Duodenal mucosa (tissue), 2 donors: ENCODE measurements at regions not wholly inside any gene's neighbourhood (a gene's known extent, or its start where the extent isn't known, plus 50 kb on each side); places are given as distances from the start of the nearest gene placed in this dataset.

Source experiments
- H3K27ac ChIP-seq: one replicate; pipeline ENCODE4 v1.7.0; 2013; ENCODE audit warnings: low read depth, low read length
- H3K27me3 ChIP-seq, 2 donors: one replicate each; pipeline ENCODE4 v1.7.0; 2013; ENCODE audit warnings: low read length in 2 of 2, control low read depth in 1 of 2; ENCODE audit not compliant: insufficient read depth in 2 of 2, control insufficient read depth in 1 of 2
- H3K36me3 ChIP-seq, 2 donors: one replicate each; pipeline ENCODE4 v1.7.0; 2013; ENCODE audit warnings: low read length in 2 of 2, control low read depth in 1 of 2; ENCODE audit not compliant: insufficient read depth in 2 of 2, control insufficient read depth in 1 of 2
- H3K4me1 ChIP-seq, 2 donors: one replicate each; pipeline ENCODE4 v1.7.0; 2013; ENCODE audit warnings: low read length in 2 of 2, control low read depth in 1 of 2; ENCODE audit not compliant: insufficient read depth in 2 of 2, control insufficient read depth in 1 of 2
- H3K4me3 ChIP-seq, 2 donors: one replicate each; pipeline ENCODE4 v1.7.0; 2013; ENCODE audit warnings: low read length in 2 of 2, low read depth in 1 of 2
- H3K9ac ChIP-seq, 2 donors: one replicate each; pipeline ENCODE4 v1.7.0; 2013; ENCODE audit warnings: low read length in 2 of 2, low read depth in 1 of 2
- H3K9me3 ChIP-seq, 2 donors: one replicate each; pipeline ENCODE4 v1.7.0; 2013; ENCODE audit warnings: low read length in 2 of 2, control low read depth in 1 of 2; ENCODE audit not compliant: control insufficient read depth in 1 of 2

GRCh38 chr9:118527261-118527660 is 823.1 kb downstream of the TLR4 start:
- Histone ChIP-seq H3K4me1 (no peaks in the 10 kb centered on the region), H3K27me3 (no peaks in the 10 kb centered on the region), H3K4me3 (no peak overlapping the region), H3K9me3 (no peaks in the 10 kb centered on the region), H3K27ac (no peak overlapping the region), H3K9ac (no peak overlapping the region), H3K36me3 (no peaks in the 10 kb centered on the region)

GRCh38 chr9:118529210-118529609 is 825.0 kb downstream of the TLR4 start:
- Histone ChIP-seq H3K27ac (no peak overlapping the region), H3K9me3 (no peaks in the 10 kb centered on the region), H3K27me3 (no peaks in the 10 kb centered on the region), H3K4me1 (no peaks in the 10 kb centered on the region), H3K9ac (no peak overlapping the region), H3K36me3 (no peaks in the 10 kb centered on the region), H3K4me3 (no peak overlapping the region)

- H3K4me3 ChIP-seq: no peak overlapping the region
- H3K27me3 ChIP-seq: no peaks in the 10 kb centered on the region
- H3K4me1 ChIP-seq: no peaks in the 10 kb centered on the region
- no peak overlapping the region for H3K9ac ChIP-seq
- no peak overlapping the region for H3K27ac ChIP-seq
- H3K36me3 ChIP-seq: no peaks in the 10 kb centered on the region
- no peaks in the 10 kb centered on the region for H3K9me3 ChIP-seq
These were observed 825.5 kb downstream of the TLR4 start for GRCh38 chr9:118529624-118530214.

GRCh38 chr9:118532592-118532991 is 828.4 kb downstream of the TLR4 start:
- no peak overlapping the region for H3K4me3 ChIP-seq
- H3K36me3 ChIP-seq: no peaks in the 10 kb centered on the region
- no peaks in the 10 kb centered on the region for H3K27me3 ChIP-seq
- no peaks in the 10 kb centered on the region for H3K4me1 ChIP-seq
- no peaks in the 10 kb centered on the region for H3K9me3 ChIP-seq
- no peak overlapping the region for H3K9ac ChIP-seq
- no peak overlapping the region for H3K27ac ChIP-seq

GRCh38 chr9:118533101-118533500 is 828.9 kb downstream of the TLR4 start:
- no peak overlapping the region for H3K4me3 ChIP-seq
- H3K36me3 ChIP-seq: no peaks in the 10 kb centered on the region
- no peak overlapping the region for H3K27ac ChIP-seq
- no peaks in the 10 kb centered on the region for H3K4me1 ChIP-seq
- no peaks in the 10 kb centered on the region for H3K27me3 ChIP-seq
- H3K9ac ChIP-seq: no peak overlapping the region
- H3K9me3 ChIP-seq: no peaks in the 10 kb centered on the region

- H3K27me3 ChIP-seq: no peaks in the 10 kb centered on the region
- H3K36me3 ChIP-seq: no peaks in the 10 kb centered on the region
- no peak overlapping the region for H3K9ac ChIP-seq
- H3K27ac ChIP-seq: no peak overlapping the region
- no peaks in the 10 kb centered on the region for H3K9me3 ChIP-seq
- H3K4me1 ChIP-seq: no peaks in the 10 kb centered on the region
- H3K4me3 ChIP-seq: no peak overlapping the region
These were observed 829.6 kb downstream of the TLR4 start for GRCh38 chr9:118533850-118534249.

GRCh38 chr9:118536153-118536552 is 832.0 kb downstream of the TLR4 start:
- Histone ChIP-seq H3K9me3 (no peaks in the 10 kb centered on the region), H3K4me3 (no peak overlapping the region), H3K9ac (no peak overlapping the region), H3K4me1 (no peaks in the 10 kb centered on the region), H3K36me3 (no peaks in the 10 kb centered on the region), H3K27me3 (no peaks in the 10 kb centered on the region), H3K27ac (no peak overlapping the region)

- Histone ChIP-seq H3K4me1 (no peaks in the 10 kb centered on the region), H3K27me3 (no peaks in the 10 kb centered on the region), H3K9ac (no peak overlapping the region), H3K4me3 (no peak overlapping the region), H3K27ac (no peak overlapping the region), H3K36me3 (no peaks in the 10 kb centered on the region), H3K9me3 (no peaks in the 10 kb centered on the region)
These were observed 830.3 kb downstream of the BRINP1 start for GRCh38 chr9:118538959-118539358.

GRCh38 chr9:118553465-118553864 is 815.8 kb downstream of the BRINP1 start:
- H3K4me3 ChIP-seq: no peak overlapping the region
- no peak overlapping the region for H3K27ac ChIP-seq
- no peaks in the 10 kb centered on the region for H3K27me3 ChIP-seq
- H3K9ac ChIP-seq: no peak overlapping the region
- no peaks in the 10 kb centered on the region for H3K4me1 ChIP-seq
- H3K36me3 ChIP-seq: no peaks in the 10 kb centered on the region
- no peaks in the 10 kb centered on the region for H3K9me3 ChIP-seq

GRCh38 chr9:118554987-118555386 is 814.2 kb downstream of the BRINP1 start:
- H3K9ac ChIP-seq: no peak overlapping the region
- no peak overlapping the region for H3K27ac ChIP-seq
- H3K36me3 ChIP-seq: no peaks in the 10 kb centered on the region
- H3K4me1 ChIP-seq: no peaks in the 10 kb centered on the region
- no peak overlapping the region for H3K4me3 ChIP-seq
- H3K27me3 ChIP-seq: no peaks in the 10 kb centered on the region
- no peaks in the 10 kb centered on the region for H3K9me3 ChIP-seq

GRCh38 chr9:118558026-118558425 is 811.2 kb downstream of the BRINP1 start:
- no peak overlapping the region for H3K27ac ChIP-seq
- no peaks in the 10 kb centered on the region for H3K27me3 ChIP-seq
- no peak overlapping the region for H3K9ac ChIP-seq
- no peaks in the 10 kb centered on the region for H3K9me3 ChIP-seq
- no peak overlapping the region for H3K4me3 ChIP-seq
- H3K4me1 ChIP-seq: no peaks in the 10 kb centered on the region
- H3K36me3 ChIP-seq: no peaks in the 10 kb centered on the region
